Vagina (tissue), 2 donors: ENCODE measurements at regions not wholly inside any gene's neighbourhood (a gene's known extent, or its start where the extent isn't known, plus 50 kb on each side); places are given as distances from the start of the nearest gene placed in this dataset.

Experiments used
- CTCF ChIP-seq, 3 experiments: fragments of 450-650 bp in 2 of 3; fragments of 200-600 bp in 1 of 3; sonication (generic) in 1 of 3; IDR thresholded peaks; one replicate each; pipeline ENCODE4 v1.5.1; 2017 to 2019; ENCODE audit warnings: antibody characterized with exemption in 3 of 3, mild to moderate bottlenecking in 2 of 3, moderate library complexity in 2 of 3
- POLR2A ChIP-seq, 2 donors: fragments of 450-650 bp; IDR thresholded peaks; one replicate each; pipeline ENCODE4 v1.6.1; 2017; ENCODE audit warnings: antibody characterized with exemption in 2 of 2, mild to moderate bottlenecking in 2 of 2, moderate library complexity in 2 of 2
- POLR2AphosphoS5 ChIP-seq, 2 donors: sonication (generic); formaldehyde crosslinking; IDR thresholded peaks; one replicate each; pipeline ENCODE4 v1.9.0; 2017; ENCODE audit warnings: antibody characterized with exemption in 2 of 2, mild to moderate bottlenecking in 2 of 2, low read depth in 1 of 2; ENCODE audit not compliant: insufficient read depth in 1 of 2

- TF ChIP-seq CTCF (IDR thresholded peaks at IDR 0.05) (no peak), POLR2AphosphoS5 (IDR thresholded peaks at IDR 0.05; ENCODE audit: insufficient read depth in 1 of 2, low read depth in 1 of 2) (no peak), POLR2A (IDR thresholded peaks at IDR 0.05) (no peak)
Measured at GRCh38 chr5:156076912-156077311, 250.1 kb upstream of the SGCD start.
